LNCAP (cell line): ENCODE measurements at regions not wholly inside any gene's neighbourhood (a gene's known extent, or its start where the extent isn't known, plus 50 kb on each side); places are given as distances from the start of the nearest gene placed in this dataset.

Experiments
- TF ChIP-seq, protein P1 (sequence below): fragments of 450-650 bp; IDR thresholded peaks from 2 replicates; pipeline ENCODE4 v1.5.1; 2017; ENCODE audit warnings: mild to moderate bottlenecking

DNA sequence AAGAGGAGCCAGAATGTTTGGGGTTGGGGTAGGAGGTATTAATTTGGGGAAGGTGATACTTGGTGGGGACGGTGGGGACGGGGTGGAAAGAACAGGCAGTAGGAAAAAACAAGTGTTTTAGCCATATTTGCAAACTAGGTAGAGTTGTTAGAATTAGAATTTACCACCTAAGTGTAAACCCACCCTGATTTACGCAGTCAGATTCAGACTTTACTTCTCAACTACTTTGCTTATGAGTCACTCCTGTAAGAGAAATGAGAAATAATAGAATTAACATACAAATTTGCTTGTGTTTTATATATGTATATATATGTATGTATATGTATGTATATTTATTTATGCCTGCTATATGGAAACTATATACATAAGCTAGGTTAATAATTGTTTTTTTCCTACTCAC, 1168.2 kb upstream of the ZEB2 start:
- TF ChIP-seq, protein P1, sequence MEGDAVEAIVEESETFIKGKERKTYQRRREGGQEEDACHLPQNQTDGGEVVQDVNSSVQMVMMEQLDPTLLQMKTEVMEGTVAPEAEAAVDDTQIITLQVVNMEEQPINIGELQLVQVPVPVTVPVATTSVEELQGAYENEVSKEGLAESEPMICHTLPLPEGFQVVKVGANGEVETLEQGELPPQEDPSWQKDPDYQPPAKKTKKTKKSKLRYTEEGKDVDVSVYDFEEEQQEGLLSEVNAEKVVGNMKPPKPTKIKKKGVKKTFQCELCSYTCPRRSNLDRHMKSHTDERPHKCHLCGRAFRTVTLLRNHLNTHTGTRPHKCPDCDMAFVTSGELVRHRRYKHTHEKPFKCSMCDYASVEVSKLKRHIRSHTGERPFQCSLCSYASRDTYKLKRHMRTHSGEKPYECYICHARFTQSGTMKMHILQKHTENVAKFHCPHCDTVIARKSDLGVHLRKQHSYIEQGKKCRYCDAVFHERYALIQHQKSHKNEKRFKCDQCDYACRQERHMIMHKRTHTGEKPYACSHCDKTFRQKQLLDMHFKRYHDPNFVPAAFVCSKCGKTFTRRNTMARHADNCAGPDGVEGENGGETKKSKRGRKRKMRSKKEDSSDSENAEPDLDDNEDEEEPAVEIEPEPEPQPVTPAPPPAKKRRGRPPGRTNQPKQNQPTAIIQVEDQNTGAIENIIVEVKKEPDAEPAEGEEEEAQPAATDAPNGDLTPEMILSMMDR = no peak

DNA sequence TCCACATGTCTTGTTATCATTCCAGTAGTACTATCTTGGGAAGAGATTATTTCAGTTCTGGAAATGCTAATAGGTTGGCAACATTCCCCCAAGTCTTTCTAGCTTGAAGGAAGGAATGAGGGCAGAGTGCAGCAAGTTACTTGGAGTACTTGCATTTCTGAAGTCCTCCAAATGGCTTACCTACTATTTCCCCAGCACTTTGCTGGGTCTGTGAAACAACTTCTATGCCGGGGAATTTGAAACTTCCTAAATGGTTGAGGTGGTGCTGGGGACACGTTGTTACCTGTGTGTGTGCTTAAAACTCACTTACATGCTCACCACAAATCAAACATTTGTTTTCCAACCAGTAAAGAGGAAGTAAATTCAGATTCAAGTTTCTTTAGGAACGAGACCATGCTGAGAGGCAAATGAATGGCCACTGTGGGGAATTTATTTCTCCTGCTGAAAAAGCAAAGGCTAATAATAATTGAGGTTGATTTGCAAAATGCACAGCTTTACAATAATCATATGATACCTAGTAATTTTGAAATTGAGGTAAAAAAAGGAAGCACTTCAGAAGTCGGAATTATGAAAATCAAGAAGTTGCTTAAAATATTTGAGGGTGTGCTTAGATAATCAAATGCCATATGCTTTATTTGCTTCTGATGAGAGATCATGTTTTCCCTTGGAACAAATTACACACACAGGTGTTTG, 1167.7 kb upstream of the ZEB2 start:
- TF ChIP-seq, protein P1 = no peak

DNA sequence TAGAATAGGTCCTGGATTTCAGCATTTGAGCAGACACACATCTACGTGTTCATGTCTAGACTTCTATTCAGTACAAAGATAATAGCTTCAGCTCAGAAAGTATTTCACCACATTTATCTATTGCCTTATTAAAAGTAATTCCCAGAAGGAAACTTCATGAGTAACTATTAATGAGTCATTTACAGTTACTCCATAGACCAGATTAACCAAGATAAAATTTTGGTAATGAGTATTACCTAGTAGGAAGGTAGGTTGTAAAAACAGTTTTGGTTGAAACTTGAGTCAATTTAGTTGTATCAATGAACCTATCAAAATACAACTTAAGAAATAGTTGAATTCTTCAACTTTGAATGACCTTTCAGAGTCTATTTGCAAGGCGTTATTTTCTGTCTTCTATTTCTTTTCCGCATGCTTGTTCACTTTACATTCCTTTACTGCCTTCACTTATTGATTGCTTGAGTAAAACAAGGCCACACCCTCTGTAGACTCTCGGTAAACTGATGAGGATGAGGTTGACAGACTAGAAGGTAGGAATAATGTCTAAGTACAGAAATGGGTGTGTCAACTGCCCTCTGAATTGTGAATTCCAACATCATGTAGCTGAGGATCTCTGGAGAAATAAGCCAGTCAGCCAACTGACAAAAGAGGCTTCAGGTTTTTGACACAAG, 1165.6 kb upstream of the ZEB2 start:
- TF ChIP-seq, protein P1 = no peak

DNA sequence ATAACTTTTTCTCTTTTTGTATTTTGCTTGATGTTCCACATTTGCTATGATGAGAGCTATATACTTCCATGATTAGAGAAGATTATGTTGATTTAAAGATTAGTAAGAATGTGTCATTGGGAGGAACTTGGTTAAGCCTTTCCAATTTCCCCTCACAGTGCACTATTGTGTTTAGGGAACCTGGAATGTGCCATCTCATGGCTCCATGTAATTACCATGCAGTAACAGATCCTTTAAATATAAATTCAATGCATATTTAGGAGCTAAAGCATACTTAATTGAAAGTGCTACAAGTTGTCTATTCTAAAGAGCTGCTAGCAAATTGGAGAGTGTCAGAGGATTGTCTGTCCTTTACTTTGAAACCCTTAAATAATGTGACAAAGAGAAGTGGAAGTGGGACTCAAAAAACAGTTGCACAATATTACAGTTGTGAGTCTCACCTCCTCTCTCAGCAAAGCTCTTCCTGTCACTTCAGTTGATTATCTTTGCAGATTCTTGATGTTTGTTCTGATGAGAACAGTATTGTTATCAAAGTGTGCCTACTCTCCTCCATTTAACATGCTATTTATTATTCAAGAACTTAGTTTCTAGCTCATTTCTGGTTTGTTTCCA, 1162.7 kb upstream of the ZEB2 start:
- TF ChIP-seq, protein P1 = no peak

DNA sequence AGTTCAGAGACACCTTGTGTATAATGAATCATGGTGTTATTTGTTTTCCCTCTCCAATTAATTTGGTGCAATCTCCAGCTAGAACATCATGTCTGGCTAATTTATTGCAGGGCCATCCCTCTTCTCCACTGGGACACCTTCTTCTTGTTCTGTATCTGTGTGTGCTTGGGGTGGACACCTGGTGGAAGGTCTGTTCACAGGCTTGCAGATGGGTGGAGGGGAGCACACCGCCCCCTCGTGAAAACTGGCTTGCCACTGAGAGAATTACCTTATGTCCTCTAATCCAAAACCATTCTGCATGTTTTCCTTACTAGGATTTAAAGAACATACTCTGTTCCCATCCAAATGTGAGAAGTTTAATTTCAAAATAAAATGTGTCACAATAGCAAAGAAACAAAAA, 1160.4 kb upstream of the ZEB2 start:
- TF ChIP-seq, protein P1 = no peak

DNA sequence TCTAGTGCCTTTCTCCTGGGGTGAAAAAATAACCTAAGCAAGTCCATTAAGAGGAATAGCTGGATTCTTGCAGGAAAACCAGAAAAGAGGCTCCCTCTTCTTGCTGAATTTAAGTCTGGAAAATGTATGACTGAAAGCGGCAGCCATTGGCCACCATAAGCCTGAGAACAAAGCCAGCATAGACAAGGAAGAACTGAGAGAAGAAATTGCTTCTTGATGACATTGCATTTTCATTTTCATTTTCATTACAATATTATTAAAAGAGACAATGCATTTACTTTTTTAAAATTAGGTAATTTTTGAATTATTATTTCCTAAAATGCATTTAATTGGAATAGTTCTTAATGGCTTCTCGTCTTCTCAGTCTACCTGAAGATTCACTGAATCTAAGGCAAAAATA, 1157.5 kb upstream of the ZEB2 start:
- TF ChIP-seq, protein P1 = no peak

DNA sequence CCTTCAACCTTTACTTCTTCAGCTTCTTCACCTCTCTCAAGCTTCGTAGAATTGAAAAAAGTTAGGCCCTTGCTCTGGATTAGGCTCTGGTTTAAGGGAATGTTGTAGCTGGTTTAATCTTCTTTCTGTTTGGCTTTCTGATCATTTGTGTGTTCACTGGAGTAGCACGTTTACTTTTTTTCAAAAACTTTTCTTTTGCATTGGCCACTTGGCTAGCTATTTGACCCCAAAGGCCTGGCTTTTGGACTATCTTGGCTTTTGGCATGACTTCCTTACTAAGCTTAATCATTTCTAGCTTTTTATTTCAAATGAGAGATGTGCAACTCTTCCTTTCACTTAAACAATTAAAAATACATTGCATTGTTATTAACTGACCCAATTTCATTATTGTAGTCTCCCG, 1154.8 kb upstream of the ZEB2 start:
- TF ChIP-seq, protein P1 = no peak
